HG03571 (cell line): ENCODE measurements at regions not wholly inside any gene's neighbourhood (a gene's known extent, or its start where the extent isn't known, plus 50 kb on each side); places are given as distances from the start of the nearest gene placed in this dataset.

ENCODE experiments used
- ATAC-seq: cut with Tn5 transposase; IDR thresholded peaks from one replicate; pipeline ENCODE4 v1.9.1; 2021; ENCODE audit not compliant: unreplicated experiment

- ATAC-seq, result no peak
Observed at GRCh38 chr2:8394131-8394530, 287.7 kb upstream of the ID2 start.

- no peak for ATAC-seq
Observed at GRCh38 chr2:8394569-8395359, 287.1 kb upstream of the ID2 start.

- ATAC-seq, result no peak
Observed at GRCh38 chr2:8395718-8396117, 286.1 kb upstream of the ID2 start.

- no peak for ATAC-seq
Observed at GRCh38 chr2:8398040-8398668, 283.7 kb upstream of the ID2 start.

GRCh38 chr2:8399731-8400130, 282.1 kb upstream of the ID2 start:
- ATAC-seq, result no peak

- no peak for ATAC-seq
Observed at GRCh38 chr2:8400196-8400595, 281.7 kb upstream of the ID2 start.

- ATAC-seq, result no peak
Observed at GRCh38 chr2:8402222-8402621, 279.6 kb upstream of the ID2 start.

GRCh38 chr2:8403876-8404275, 278.0 kb upstream of the ID2 start:
- ATAC-seq, result no peak

- no peak for ATAC-seq
Observed at GRCh38 chr2:8405334-8405733, 276.5 kb upstream of the ID2 start.

- no peak for ATAC-seq
Observed at GRCh38 chr2:8406271-8406670, 275.6 kb upstream of the ID2 start.

GRCh38 chr2:8407332-8407731, 274.5 kb upstream of the ID2 start:
- ATAC-seq, result no peak

- peak; percentile 90 for ATAC-seq
Observed at GRCh38 chr2:8408560-8409460, 273.0 kb upstream of the ID2 start.

GRCh38 chr2:8409461-8410260, 272.2 kb upstream of the ID2 start:
- ATAC-seq, result no peak

- no peak for ATAC-seq
Observed at GRCh38 chr2:8412082-8412481, 269.8 kb upstream of the ID2 start.

GRCh38 chr2:8412586-8412985, 269.3 kb upstream of the ID2 start:
- no peak for ATAC-seq

- no peak for ATAC-seq
Observed at GRCh38 chr2:8413589-8414135, 268.2 kb upstream of the ID2 start.

- ATAC-seq, result no peak
Observed at GRCh38 chr2:8414946-8415879, 266.6 kb upstream of the ID2 start.

GRCh38 chr2:8416001-8416571, 265.8 kb upstream of the ID2 start:
- no peak for ATAC-seq
